ENCODE measurements at regions not wholly inside any gene's neighbourhood (a gene's known extent, or its start where the extent isn't known, plus 50 kb on each side); places are given as distances from the start of the nearest gene placed in this dataset.
"Not testable (repeated sequence)": the region's sequence is repeated elsewhere in the genome, so short reads cannot be mapped to it uniquely, and the experiment has no call there.

DNA sequence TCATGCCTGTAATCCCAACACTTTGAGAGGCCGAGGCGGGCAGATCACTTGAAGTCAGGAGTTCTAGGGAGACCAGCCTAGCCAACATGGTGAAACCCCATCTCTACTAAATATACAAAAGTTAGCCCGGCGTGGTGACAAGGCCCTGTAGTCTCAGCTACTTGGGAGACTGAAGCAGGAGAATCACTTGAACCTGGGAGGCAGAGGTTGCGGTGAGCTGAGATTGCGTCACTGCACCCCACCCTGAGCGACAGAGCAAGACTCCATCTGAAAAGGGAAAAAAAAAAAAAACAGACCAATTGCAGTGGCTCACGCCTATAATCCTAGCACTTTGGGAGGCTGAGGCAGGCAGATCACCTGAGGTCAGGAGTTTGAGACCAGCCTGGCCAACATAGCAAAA, 90.4 kb downstream of the TEX51 start:
- H3K27ac ChIP-seq (ENCODE audit: insufficient read depth, low read length, poor library complexity, severe bottlenecking); H3K36me3 ChIP-seq (ENCODE audit: control insufficient read depth, insufficient read depth, low read length); H3K9me3 ChIP-seq (ENCODE audit: control insufficient read depth, low read length); H3K27me3 ChIP-seq (replicated peaks; ENCODE audit: control insufficient read depth, insufficient read depth, low read length, poor library complexity, severe bottlenecking); H3K4me1 ChIP-seq (ENCODE audit: control insufficient read depth, insufficient read depth, low read length, poor library complexity, severe bottlenecking); DNase-seq; H3K4me3 ChIP-seq (ENCODE audit: insufficient read depth, low read depth, low read length, poor library complexity, severe bottlenecking): not testable (repeated sequence)

- Histone ChIP-seq H3K9me3 (ENCODE audit: control insufficient read depth, low read length) (no peaks in the 10 kb centered on the region), H3K4me1 (ENCODE audit: control insufficient read depth, insufficient read depth, low read length, poor library complexity, severe bottlenecking) (no peaks in the 10 kb centered on the region), H3K4me3 (ENCODE audit: insufficient read depth, low read depth, low read length, poor library complexity, severe bottlenecking) (no peak overlapping the region), H3K27me3 (replicated peaks; ENCODE audit: control insufficient read depth, insufficient read depth, low read length, poor library complexity, severe bottlenecking) (no peaks in the 10 kb centered on the region), H3K27ac (ENCODE audit: insufficient read depth, low read length, poor library complexity, severe bottlenecking) (no peak overlapping the region), H3K36me3 (ENCODE audit: control insufficient read depth, insufficient read depth, low read length) (no peaks in the 10 kb centered on the region)
- DNase-seq = no peak
These were observed 91.5 kb downstream of the TEX51 start for GRCh38 chr2:126990200-126990599.

- Histone ChIP-seq H3K36me3 (ENCODE audit: control insufficient read depth, insufficient read depth, low read length) (no peaks in the 10 kb centered on the region), H3K27ac (ENCODE audit: insufficient read depth, low read length, poor library complexity, severe bottlenecking) (no peak overlapping the region), H3K9me3 (ENCODE audit: control insufficient read depth, low read length) (no peaks in the 10 kb centered on the region), H3K4me1 (ENCODE audit: control insufficient read depth, insufficient read depth, low read length, poor library complexity, severe bottlenecking) (no peaks in the 10 kb centered on the region), H3K4me3 (ENCODE audit: insufficient read depth, low read depth, low read length, poor library complexity, severe bottlenecking) (no peak overlapping the region), H3K27me3 (replicated peaks; ENCODE audit: control insufficient read depth, insufficient read depth, low read length, poor library complexity, severe bottlenecking) (no peaks in the 10 kb centered on the region)
- DNase-seq = no peak
These were observed 92.2 kb downstream of the TEX51 start for GRCh38 chr2:126990605-126991532.

DNA sequence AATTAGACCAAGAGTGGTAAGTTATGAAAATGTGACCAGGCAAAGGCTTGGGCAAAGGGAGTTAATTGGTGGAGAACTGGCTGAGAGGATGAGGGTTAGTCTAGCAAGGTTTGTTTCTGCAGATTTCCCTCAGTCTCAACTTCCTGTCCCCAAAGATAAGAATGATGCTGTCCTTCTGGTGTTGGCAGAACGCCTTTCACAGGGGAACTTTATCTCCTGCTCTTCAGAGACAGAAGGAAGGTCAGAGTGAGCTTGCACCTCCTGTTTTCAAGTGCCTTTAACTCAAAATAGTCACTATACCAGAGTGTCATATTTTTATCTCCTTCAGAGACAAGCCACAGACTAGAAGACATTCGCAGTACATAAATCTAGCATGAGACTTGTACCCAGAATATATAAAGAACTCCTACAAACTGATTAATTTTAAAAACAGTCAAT, 95.7 kb downstream of the TEX51 start:
- Histone ChIP-seq H3K36me3 (ENCODE audit: control insufficient read depth, insufficient read depth, low read length) (no peaks in the 10 kb centered on the region), H3K27me3 (replicated peaks; ENCODE audit: control insufficient read depth, insufficient read depth, low read length, poor library complexity, severe bottlenecking) (no peaks in the 10 kb centered on the region), H3K4me1 (ENCODE audit: control insufficient read depth, insufficient read depth, low read length, poor library complexity, severe bottlenecking) (no peaks in the 10 kb centered on the region), H3K27ac (ENCODE audit: insufficient read depth, low read length, poor library complexity, severe bottlenecking) (no peak overlapping the region), H3K9me3 (ENCODE audit: control insufficient read depth, low read length) (no peaks in the 10 kb centered on the region), H3K4me3 (ENCODE audit: insufficient read depth, low read depth, low read length, poor library complexity, severe bottlenecking) (no peak overlapping the region)
- no peak for DNase-seq

- H3K27me3 ChIP-seq (replicated peaks; ENCODE audit: control insufficient read depth, insufficient read depth, low read length, poor library complexity, severe bottlenecking) = no peaks in the 10 kb centered on the region
- no peak for DNase-seq
- no peaks in the 10 kb centered on the region for H3K4me1 ChIP-seq (ENCODE audit: control insufficient read depth, insufficient read depth, low read length, poor library complexity, severe bottlenecking)
- no peak overlapping the region for H3K4me3 ChIP-seq (ENCODE audit: insufficient read depth, low read depth, low read length, poor library complexity, severe bottlenecking)
- H3K36me3 ChIP-seq (ENCODE audit: control insufficient read depth, insufficient read depth, low read length) = no peaks in the 10 kb centered on the region
- H3K9me3 ChIP-seq (ENCODE audit: control insufficient read depth, low read length) = no peaks in the 10 kb centered on the region
- no peak overlapping the region for H3K27ac ChIP-seq (ENCODE audit: insufficient read depth, low read length, poor library complexity, severe bottlenecking)
These were observed 97.1 kb downstream of the TEX51 start for GRCh38 chr2:126995621-126996377.

DNA sequence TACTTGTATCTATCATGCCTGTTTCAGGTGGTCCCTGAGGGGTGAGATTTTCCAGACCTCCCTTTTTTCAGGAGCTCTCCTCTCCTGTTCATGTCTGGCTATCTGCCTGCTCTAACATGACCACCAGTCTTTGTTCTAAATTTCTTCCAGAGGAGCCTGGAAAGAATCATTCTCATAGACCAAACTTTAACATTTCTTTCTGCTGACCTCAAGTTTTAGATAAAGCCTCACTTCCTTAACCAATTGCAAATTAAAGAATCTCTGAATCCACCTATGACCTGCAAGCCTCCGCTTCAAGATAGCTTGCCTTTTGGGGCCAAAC, 97.6 kb downstream of the TEX51 start:
- H3K4me1 ChIP-seq (ENCODE audit: control insufficient read depth, insufficient read depth, low read length, poor library complexity, severe bottlenecking) = no peaks in the 10 kb centered on the region
- no peak overlapping the region for H3K4me3 ChIP-seq (ENCODE audit: insufficient read depth, low read depth, low read length, poor library complexity, severe bottlenecking)
- no peaks in the 10 kb centered on the region for H3K36me3 ChIP-seq (ENCODE audit: control insufficient read depth, insufficient read depth, low read length)
- no peak for DNase-seq
- no peaks in the 10 kb centered on the region for H3K9me3 ChIP-seq (ENCODE audit: control insufficient read depth, low read length)
- H3K27ac ChIP-seq (ENCODE audit: insufficient read depth, low read length, poor library complexity, severe bottlenecking) = no peak overlapping the region
- H3K27me3 ChIP-seq (replicated peaks; ENCODE audit: control insufficient read depth, insufficient read depth, low read length, poor library complexity, severe bottlenecking) = no peaks in the 10 kb centered on the region
